H9 (cell line): ENCODE measurements at regions not wholly inside any gene's neighbourhood (a gene's known extent, or its start where the extent isn't known, plus 50 kb on each side); places are given as distances from the start of the nearest gene placed in this dataset.

Source experiments
- DNase-seq: peaks from one replicate; pipeline ENCODE4 v3.0.0-alpha.2; 2017
- H2AFZ ChIP-seq: one replicate; pipeline ENCODE4 v1.6.1; 2013; ENCODE audit warnings: mild to moderate bottlenecking, low read length, control low read depth, moderate library complexity
- H2AK5ac ChIP-seq: 2 replicates; pipeline ENCODE4 v1.6.1; 2013; ENCODE audit warnings: low read length, control low read depth, mixed read lengths; ENCODE audit not compliant: insufficient read length
- H2BK120ac ChIP-seq: one replicate; pipeline ENCODE4 v1.6.1; 2013; ENCODE audit warnings: low read depth, mild to moderate bottlenecking, low read length, control low read depth, inconsistent platforms; ENCODE audit not compliant: poor library complexity, severe bottlenecking
- H2BK12ac ChIP-seq: 2 replicates; pipeline ENCODE4 v1.6.1; 2013; ENCODE audit warnings: low read length, control low read depth, mixed read lengths, low read depth; ENCODE audit not compliant: insufficient read length
- H2BK15ac ChIP-seq: 2 replicates; pipeline ENCODE4 v1.6.1; 2013; ENCODE audit warnings: low read depth, low read length, control low read depth
- H2BK20ac ChIP-seq: one replicate; pipeline ENCODE4 v1.6.1; 2013; ENCODE audit warnings: low read depth, mild to moderate bottlenecking, low read length, control low read depth, inconsistent platforms; ENCODE audit not compliant: poor library complexity, severe bottlenecking
- H2BK5ac ChIP-seq: 2 replicates; pipeline ENCODE4 v1.6.1; 2013; ENCODE audit warnings: low read length, control low read depth, mixed read lengths; ENCODE audit not compliant: insufficient read length
- H3K14ac ChIP-seq: 2 replicates; pipeline ENCODE4 v1.6.1; 2013; ENCODE audit warnings: low read length, control low read depth; ENCODE audit not compliant: insufficient read depth
- H3K18ac ChIP-seq: 2 replicates; pipeline ENCODE4 v1.6.1; 2013; ENCODE audit warnings: low read depth, mild to moderate bottlenecking, mixed read lengths, low read length, control low read depth; ENCODE audit not compliant: insufficient read length
- H3K23ac ChIP-seq: 2 replicates; pipeline ENCODE4 v1.6.1; 2013; ENCODE audit warnings: low read length, control low read depth, mixed read lengths, low read depth; ENCODE audit not compliant: insufficient read length
- H3K23me2 ChIP-seq: 2 replicates; pipeline ENCODE4 v1.6.1; 2013; ENCODE audit warnings: low read depth, mild to moderate bottlenecking, mixed read lengths, low read length, control low read depth; ENCODE audit not compliant: insufficient read length, poor library complexity, severe bottlenecking
- H3K27ac ChIP-seq: 2 replicates; pipeline ENCODE4 v1.5.1; 2013; ENCODE audit warnings: low read length, control low read depth, mixed read lengths, low read depth; ENCODE audit not compliant: insufficient read length
- H3K27me3 ChIP-seq: 2 replicates; pipeline ENCODE4 v1.6.1; 2013; ENCODE audit warnings: low read length, control low read depth, inconsistent platforms; ENCODE audit not compliant: insufficient read depth
- H3K4ac ChIP-seq: 2 replicates; pipeline ENCODE4 v1.6.1; 2013; ENCODE audit warnings: low read depth, mild to moderate bottlenecking, control low read depth, inconsistent platforms, low read length, moderate library complexity
- H3K4me1 ChIP-seq: 2 replicates; pipeline ENCODE4 v1.6.1; 2013; ENCODE audit warnings: low read length, control low read depth, inconsistent platforms; ENCODE audit not compliant: insufficient read depth
- H3K4me2 ChIP-seq: 2 replicates; pipeline ENCODE4 v1.6.1; 2013; ENCODE audit warnings: low read length, control low read depth, mixed read lengths; ENCODE audit not compliant: insufficient read length, insufficient read depth
- H3K56ac ChIP-seq: 2 replicates; pipeline ENCODE4 v1.6.1; 2013; ENCODE audit warnings: low read depth, mild to moderate bottlenecking, mixed read lengths, low read length, control low read depth; ENCODE audit not compliant: insufficient read length
- H3K79me1 ChIP-seq: 2 replicates; pipeline ENCODE4 v1.6.1; 2013; ENCODE audit warnings: low read depth, mild to moderate bottlenecking, moderate library complexity, low read length, control low read depth, inconsistent platforms; ENCODE audit not compliant: insufficient read depth, poor library complexity, severe bottlenecking
- H3K79me2 ChIP-seq: 2 replicates; pipeline ENCODE4 v1.6.1; 2013; ENCODE audit warnings: low read length, control low read depth, inconsistent platforms; ENCODE audit not compliant: insufficient read depth
- H3K9ac ChIP-seq: 2 replicates; pipeline ENCODE4 v1.6.1; 2013; ENCODE audit warnings: low read length, control low read depth, mixed read lengths; ENCODE audit not compliant: insufficient read length; ENCODE audit errors: extremely low read depth
- H3K9me3 ChIP-seq: one replicate; pipeline ENCODE4 v1.6.1; 2013; ENCODE audit warnings: low read depth, low read length, inconsistent platforms; ENCODE audit not compliant: control insufficient read depth
- H3T11ph ChIP-seq: one replicate; pipeline ENCODE4 v1.6.1; 2013; ENCODE audit warnings: mild to moderate bottlenecking, low read length, control low read depth, inconsistent platforms
- H4K20me1 ChIP-seq: one replicate; pipeline ENCODE4 v1.6.1; 2013; ENCODE audit not compliant: control insufficient read depth, insufficient read length, insufficient read depth
- H4K5ac ChIP-seq: 2 replicates; pipeline ENCODE4 v1.6.1; 2013; ENCODE audit warnings: low read depth, mild to moderate bottlenecking, mixed read lengths, low read length, control low read depth; ENCODE audit not compliant: insufficient read length
- H4K8ac ChIP-seq: replicated peaks from 2 replicates; pipeline ENCODE4 v1.6.1; 2013; ENCODE audit warnings: low read length, control low read depth, mixed read lengths, low read depth; ENCODE audit not compliant: insufficient read length
- H4K91ac ChIP-seq: 2 replicates; pipeline ENCODE4 v1.6.1; 2013; ENCODE audit warnings: low read depth, mild to moderate bottlenecking, moderate library complexity, mixed read lengths, low read length, control low read depth; ENCODE audit not compliant: insufficient read length
- H3K27ac Mint-ChIP-seq, 3 experiments: 2 replicates in 2 of 3; 3 replicates in 1 of 3; pipeline ENCODE4 v1.8.0; 2020 to 2021; ENCODE audit warnings: mixed read lengths in 3 of 3, mild to moderate bottlenecking in 1 of 3, moderate library complexity in 1 of 3
- H3K27me3 Mint-ChIP-seq: 2 replicates; pipeline ENCODE4 v1.8.0; 2021; ENCODE audit warnings: low read depth, mild to moderate bottlenecking, moderate library complexity, mixed read lengths
- H3K36me3 Mint-ChIP-seq, 3 experiments: 2 replicates in 2 of 3; 3 replicates in 1 of 3; pipeline ENCODE4 v1.8.0; 2020 to 2021; ENCODE audit warnings: low read depth in 3 of 3, mixed read lengths in 3 of 3; ENCODE audit not compliant: insufficient read depth in 1 of 3
- H3K4me1 Mint-ChIP-seq, 2 experiments: 2 replicates each; pipeline ENCODE4 v1.8.0; 2020; ENCODE audit warnings: mixed read lengths in 2 of 2
- H3K4me3 Mint-ChIP-seq, 2 experiments: 2 replicates in 1 of 2; 3 replicates in 1 of 2; pipeline ENCODE4 v1.8.0; 2020 to 2021; ENCODE audit warnings: mild to moderate bottlenecking in 2 of 2, mixed read lengths in 2 of 2, moderate library complexity in 1 of 2
- H3K9me3 Mint-ChIP-seq, 2 experiments: 2 replicates in 1 of 2; 3 replicates in 1 of 2; pipeline ENCODE4 v1.8.0; 2020; ENCODE audit warnings: mild to moderate bottlenecking in 2 of 2, mixed read lengths in 2 of 2, moderate library complexity in 1 of 2
- WGBS: extraction: QIAGEN DNeasy Blood & Tissue Kit; methylation state at CpG from one replicate; pipeline ENCODE4 v1.1.7; 2013; ENCODE audit warnings: missing lambda C conversion rate, low lambda C conversion rate, mixed read lengths; ENCODE audit not compliant: insufficient read length; ENCODE audit errors: extremely low coverage; 5-methylcytosine and 5-hydroxymethylcytosine counted together
- TF ChIP-seq, protein P1 (sequence below): fragments of 200-600 bp; sonication (generic); conservative IDR thresholded peaks from 3 replicates; pipeline ENCODE4 v1.8.0; 2021; ENCODE audit warnings: antibody characterized with exemption, mild to moderate bottlenecking

DNA sequence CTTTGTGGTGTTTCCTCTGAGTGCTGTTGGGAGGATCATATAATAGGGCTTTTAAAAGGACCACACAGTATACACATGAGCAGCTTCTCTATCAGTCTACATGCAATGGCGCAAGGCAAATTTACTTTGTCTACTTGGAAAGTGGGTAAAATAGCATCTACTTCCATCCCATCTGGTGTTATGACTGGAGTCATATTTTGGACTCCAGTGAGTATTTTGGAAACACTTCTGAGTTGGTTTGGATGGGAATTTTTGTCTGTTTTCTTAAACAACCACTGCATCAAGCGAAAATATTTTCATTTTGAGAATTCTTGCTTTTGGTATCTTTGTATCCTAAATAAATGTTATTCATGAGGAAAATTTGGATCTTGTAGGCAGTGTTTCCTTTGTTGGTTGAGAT is 220.8 kb downstream of the NMUR2 start:
- Histone ChIP-seq H2BK20ac (no peak overlapping the region), H3T11ph (no peak overlapping the region), H2AK5ac (no peak overlapping the region), H3K79me1 (no peaks in the 10 kb centered on the region), H3K4me1 (no peaks in the 10 kb centered on the region), H3K4ac (no peak overlapping the region), H3K14ac (no peak overlapping the region), H2BK12ac (no peak overlapping the region), H2BK15ac (no peak overlapping the region), H4K5ac (no peak overlapping the region), H2BK120ac (no peak overlapping the region), H3K23me2 (no peaks in the 10 kb centered on the region), H2AFZ (no peak overlapping the region), H4K8ac (no peak overlapping the region), H3K79me2 (no peaks in the 10 kb centered on the region), H3K4me2 (no peak overlapping the region), H3K23ac (no peak overlapping the region), H2BK5ac (no peak overlapping the region), H4K91ac (no peak overlapping the region), H3K18ac (no peak overlapping the region), H4K20me1 (no peaks in the 10 kb centered on the region), H3K27ac (no peak overlapping the region), H3K56ac (no peak overlapping the region), H3K27me3 (no peaks in the 10 kb centered on the region), H3K9ac (no peak overlapping the region), H3K9me3 (no peaks in the 10 kb centered on the region)
- H3K36me3 Mint-ChIP-seq, result peaks cover 7 to 15% (median 9%) of the 10 kb centered on the region in 3 experiments; a peak in 6 of 7 replicates
- H3K4me1 Mint-ChIP-seq, result peaks cover 2 to 8% of the 10 kb centered on the region in 2 experiments; a peak in 3 of 4 replicates
- H3K27ac Mint-ChIP-seq, result no peak overlapping the region
- TF ChIP-seq, protein P1, sequence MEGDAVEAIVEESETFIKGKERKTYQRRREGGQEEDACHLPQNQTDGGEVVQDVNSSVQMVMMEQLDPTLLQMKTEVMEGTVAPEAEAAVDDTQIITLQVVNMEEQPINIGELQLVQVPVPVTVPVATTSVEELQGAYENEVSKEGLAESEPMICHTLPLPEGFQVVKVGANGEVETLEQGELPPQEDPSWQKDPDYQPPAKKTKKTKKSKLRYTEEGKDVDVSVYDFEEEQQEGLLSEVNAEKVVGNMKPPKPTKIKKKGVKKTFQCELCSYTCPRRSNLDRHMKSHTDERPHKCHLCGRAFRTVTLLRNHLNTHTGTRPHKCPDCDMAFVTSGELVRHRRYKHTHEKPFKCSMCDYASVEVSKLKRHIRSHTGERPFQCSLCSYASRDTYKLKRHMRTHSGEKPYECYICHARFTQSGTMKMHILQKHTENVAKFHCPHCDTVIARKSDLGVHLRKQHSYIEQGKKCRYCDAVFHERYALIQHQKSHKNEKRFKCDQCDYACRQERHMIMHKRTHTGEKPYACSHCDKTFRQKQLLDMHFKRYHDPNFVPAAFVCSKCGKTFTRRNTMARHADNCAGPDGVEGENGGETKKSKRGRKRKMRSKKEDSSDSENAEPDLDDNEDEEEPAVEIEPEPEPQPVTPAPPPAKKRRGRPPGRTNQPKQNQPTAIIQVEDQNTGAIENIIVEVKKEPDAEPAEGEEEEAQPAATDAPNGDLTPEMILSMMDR, result no peak
- peaks cover 1% of the 10 kb centered on the region for H3K27me3 Mint-ChIP-seq
- peaks cover 16 to 21% of the 10 kb centered on the region in 2 experiments for H3K9me3 Mint-ChIP-seq
- H3K4me3 Mint-ChIP-seq, result no peak overlapping the region
- no peak for DNase-seq
- WGBS, result no CpG with 5 or more reads among the region's 2 CpGs
